ENCODE measurements at regions not wholly inside any gene's neighbourhood (a gene's known extent, or its start where the extent isn't known, plus 50 kb on each side); places are given as distances from the start of the nearest gene placed in this dataset.

GRCh38 chr10:36716291-36716690 is 409.1 kb upstream of the ANKRD30A start:
- no peak overlapping the region for H3K4me3 ChIP-seq (replicated peaks in 1 of 3; ENCODE audit: insufficient read depth in 1 of 3, low read depth in 1 of 3, low read length in 3 of 3)
- H4K20me1 ChIP-seq (replicated peaks; ENCODE audit: control insufficient read depth, extremely low read depth, insufficient read depth, low read length): no peaks in the 10 kb centered on the region
- no peak for DNase-seq (ENCODE audit: low read depth, low spot score)
- H2AFZ ChIP-seq (ENCODE audit: low read depth, low read length): no peak overlapping the region
- TF ChIP-seq MYC (IDR thresholded peaks at IDR 0.05; ENCODE audit: low read depth, low read length): no peak
- no peak for FAIRE-seq
- no TSS peak for BruUV-seq (replicated peaks)
- H3K36me3 ChIP-seq (ENCODE audit: control insufficient read depth in 2 of 2, extremely low read depth in 1 of 2, insufficient read depth in 2 of 2, low read length in 2 of 2): no peaks in the 10 kb centered on the region
- H3K27me3 ChIP-seq (ENCODE audit: control insufficient read depth in 2 of 2, insufficient read depth in 2 of 2, low read length in 2 of 2): no peaks in the 10 kb centered on the region
- no peaks in the 10 kb centered on the region for H3K79me2 ChIP-seq (ENCODE audit: control insufficient read depth, insufficient read depth, low read length)
- CTCF ChIA-PET: no interaction called here
- no peaks in the 10 kb centered on the region for H3K4me1 ChIP-seq (ENCODE audit: control insufficient read depth, extremely low read depth, insufficient read depth, low read length)
- H3K4me2 ChIP-seq (ENCODE audit: insufficient read depth, low read length): no peak overlapping the region
- POLR2A ChIA-PET: no interaction called here
- H3K9me3 ChIP-seq (replicated peaks; ENCODE audit: control insufficient read depth, insufficient read depth, low read length): no peaks in the 10 kb centered on the region
- H3K9me1 ChIP-seq (replicated peaks; ENCODE audit: control insufficient read depth, extremely low read depth, insufficient read depth, low read length): no peaks in the 10 kb centered on the region
- no peak overlapping the region for H3K27ac ChIP-seq (ENCODE audit: insufficient read depth, low read depth, low read length)
- intact Hi-C loops (cut with micrococcal nuclease): no loop called here
- dilution Hi-C loops (cut with MboI; ENCODE audit: extremely low pct_ligation_motif_present, low sequenced_read_pairs): no loop called here
- H3K9ac ChIP-seq (replicated peaks; ENCODE audit: extremely low read depth, insufficient read depth, low read length): no peak overlapping the region

DNA sequence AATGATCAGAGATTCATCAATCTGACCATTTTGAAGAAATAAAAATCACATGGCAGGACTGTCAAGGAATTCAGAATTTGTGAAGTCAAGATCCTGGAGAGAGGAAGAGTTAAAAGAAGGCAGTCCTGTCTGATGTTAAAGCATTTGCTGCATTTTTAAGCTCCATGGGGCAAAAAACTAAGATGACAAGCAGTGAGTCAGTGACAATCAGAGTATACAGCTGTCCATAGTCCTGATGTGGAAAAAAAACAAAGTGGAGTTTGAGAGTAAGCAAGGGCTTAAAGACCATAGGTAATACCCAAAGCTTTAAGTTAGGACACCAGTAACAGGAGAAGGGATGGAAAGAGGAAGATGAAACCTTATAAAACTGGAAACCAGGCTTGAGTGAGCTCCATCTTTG is 412.7 kb upstream of the ANKRD30A start:
- ChIA-PET POLR2A (no interaction called here), CTCF (interaction anchor here (0.9 to 2.2 kb wide), 3 partner anchors 13 to 320 kb away, joined by 3 to 5 read pairs (median 3); no protein-coding TSS in a partner anchor)
- Histone ChIP-seq H4K20me1 (replicated peaks; ENCODE audit: control insufficient read depth, extremely low read depth, insufficient read depth, low read length) (no peaks in the 10 kb centered on the region), H3K4me2 (ENCODE audit: insufficient read depth, low read length) (no peak overlapping the region), H3K4me3 (replicated peaks in 1 of 3; ENCODE audit: insufficient read depth in 1 of 3, low read depth in 1 of 3, low read length in 3 of 3) (no peak overlapping the region), H3K27ac (ENCODE audit: insufficient read depth, low read depth, low read length) (no peak overlapping the region), H3K27me3 (ENCODE audit: control insufficient read depth in 2 of 2, insufficient read depth in 2 of 2, low read length in 2 of 2) (no peaks in the 10 kb centered on the region), H3K9me1 (replicated peaks; ENCODE audit: control insufficient read depth, extremely low read depth, insufficient read depth, low read length) (no peaks in the 10 kb centered on the region), H3K9ac (replicated peaks; ENCODE audit: extremely low read depth, insufficient read depth, low read length) (no peak overlapping the region), H3K36me3 (ENCODE audit: control insufficient read depth in 2 of 2, extremely low read depth in 1 of 2, insufficient read depth in 2 of 2, low read length in 2 of 2) (no peaks in the 10 kb centered on the region), H2AFZ (ENCODE audit: low read depth, low read length) (no peak overlapping the region), H3K4me1 (ENCODE audit: control insufficient read depth, extremely low read depth, insufficient read depth, low read length) (no peaks in the 10 kb centered on the region), H3K79me2 (ENCODE audit: control insufficient read depth, insufficient read depth, low read length) (no peaks in the 10 kb centered on the region), H3K9me3 (replicated peaks; ENCODE audit: control insufficient read depth, insufficient read depth, low read length) (no peaks in the 10 kb centered on the region)
- TF ChIP-seq MYC (IDR thresholded peaks at IDR 0.05; ENCODE audit: low read depth, low read length) (no peak), MAX (IDR thresholded peaks at IDR 0.05; ENCODE audit: insufficient read depth, insufficient read length) (no peak), POLR2A (IDR thresholded peaks at IDR 0.05; ENCODE audit: low read depth, low read length) (no peak), FOS (IDR thresholded peaks at IDR 0.05; ENCODE audit: borderline replicate concordance, insufficient read depth, low read length) (no peak), GATA2 (IDR thresholded peaks at IDR 0.05; ENCODE audit: insufficient read depth, insufficient read length, low read depth, low read length) (no peak), EZH2 (IDR thresholded peaks at IDR 0.05; ENCODE audit: borderline replicate concordance, low read depth, low read length, severe bottlenecking) (no peak), JUN (IDR thresholded peaks at IDR 0.05; ENCODE audit: borderline replicate concordance, insufficient read depth, insufficient read length, low read depth) (no peak), POLR2AphosphoS5 (IDR thresholded peaks at IDR 0.05; ENCODE audit: insufficient read depth, low read depth, low read length) (no peak)
- TF ChIP-seq, protein P1, sequence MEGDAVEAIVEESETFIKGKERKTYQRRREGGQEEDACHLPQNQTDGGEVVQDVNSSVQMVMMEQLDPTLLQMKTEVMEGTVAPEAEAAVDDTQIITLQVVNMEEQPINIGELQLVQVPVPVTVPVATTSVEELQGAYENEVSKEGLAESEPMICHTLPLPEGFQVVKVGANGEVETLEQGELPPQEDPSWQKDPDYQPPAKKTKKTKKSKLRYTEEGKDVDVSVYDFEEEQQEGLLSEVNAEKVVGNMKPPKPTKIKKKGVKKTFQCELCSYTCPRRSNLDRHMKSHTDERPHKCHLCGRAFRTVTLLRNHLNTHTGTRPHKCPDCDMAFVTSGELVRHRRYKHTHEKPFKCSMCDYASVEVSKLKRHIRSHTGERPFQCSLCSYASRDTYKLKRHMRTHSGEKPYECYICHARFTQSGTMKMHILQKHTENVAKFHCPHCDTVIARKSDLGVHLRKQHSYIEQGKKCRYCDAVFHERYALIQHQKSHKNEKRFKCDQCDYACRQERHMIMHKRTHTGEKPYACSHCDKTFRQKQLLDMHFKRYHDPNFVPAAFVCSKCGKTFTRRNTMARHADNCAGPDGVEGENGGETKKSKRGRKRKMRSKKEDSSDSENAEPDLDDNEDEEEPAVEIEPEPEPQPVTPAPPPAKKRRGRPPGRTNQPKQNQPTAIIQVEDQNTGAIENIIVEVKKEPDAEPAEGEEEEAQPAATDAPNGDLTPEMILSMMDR (IDR thresholded peaks at IDR 0.05; ENCODE audit: extremely low read depth in 1 of 2, insufficient read depth in 1 of 2, low read depth in 1 of 2, low read length in 2 of 2): no peak
- no peak for FAIRE-seq
- no TSS peak for BruUV-seq (replicated peaks)
- no peak for DNase-seq (ENCODE audit: low read depth, low spot score)
- intact Hi-C loops (cut with micrococcal nuclease) (no loop called here), dilution Hi-C loops (cut with MboI; ENCODE audit: extremely low pct_ligation_motif_present, low sequenced_read_pairs) (no loop called here)

All from endothelial cell of umbilical vein (primary cell).